Stimulated activated naive B cell treated with anti-CD40 and anti-IgM and Interleukin-4, amounts not matched to agents 10 μg/mL and 1 μg/mL and 100 μg/mL, for 72 hours (primary cell): ENCODE measurements at regions not wholly inside any gene's neighbourhood (a gene's known extent, or its start where the extent isn't known, plus 50 kb on each side); places are given as distances from the start of the nearest gene placed in this dataset.
"Not testable (repeated sequence)": the region's sequence is repeated elsewhere in the genome, so short reads cannot be mapped to it uniquely, and the experiment has no call there.

Source experiments
- ATAC-seq, 2 donors: fragments of 150-1000 bp; cut with Tn5 transposase; replicated peaks; 2 replicates each; pipeline ENCODE4 v1.10.0; 2021; ENCODE audit warnings: moderate library complexity in 1 of 2
- DNase-seq: peaks from one replicate; pipeline ENCODE4 v3.0.0; 2021
- H3K27ac Mint-ChIP-seq: one replicate; pipeline ENCODE4 v1.8.0; 2022; ENCODE audit warnings: mild to moderate bottlenecking, mixed read lengths
- H3K27me3 Mint-ChIP-seq, 2 donors: one replicate each; pipeline ENCODE4 v1.8.0; 2022; ENCODE audit warnings: mixed read lengths in 2 of 2
- H3K36me3 Mint-ChIP-seq, 2 donors: one replicate each; pipeline ENCODE4 v1.8.0; 2022; ENCODE audit warnings: mixed read lengths in 2 of 2, mild to moderate bottlenecking in 1 of 2
- H3K4me1 Mint-ChIP-seq, 2 donors: one replicate each; pipeline ENCODE4 v1.8.0; 2022; ENCODE audit warnings: mixed read lengths in 2 of 2, mild to moderate bottlenecking in 1 of 2
- H3K4me3 Mint-ChIP-seq, 2 donors: one replicate each; pipeline ENCODE4 v1.8.0; 2022; ENCODE audit warnings: mild to moderate bottlenecking in 2 of 2, mixed read lengths in 2 of 2, moderate library complexity in 1 of 2
- H3K9me3 Mint-ChIP-seq, 2 donors: one replicate each; pipeline ENCODE4 v1.8.0; 2022; ENCODE audit warnings: mixed read lengths in 2 of 2, mild to moderate bottlenecking in 1 of 2

GRCh38 chr7:152504367-152504766 lies 68.6 kb upstream of the KMT2C start:
- Mint-ChIP-seq H3K27ac (no peak overlapping the region), H3K4me1 (no peaks in the 10 kb centered on the region), H3K36me3 (no peaks in the 10 kb centered on the region), H3K27me3 (peaks cover 4% of the 10 kb centered on the region in 2 donors), H3K4me3 (no peak overlapping the region), H3K9me3 (no peaks in the 10 kb centered on the region)
- ATAC-seq (no peak), DNase-seq (no peak)

- H3K36me3 Mint-ChIP-seq: no peaks in the 10 kb centered on the region
- DNase-seq (no peak), ATAC-seq (no peak)
- no peaks in the 10 kb centered on the region for H3K9me3 Mint-ChIP-seq
- H3K4me1 Mint-ChIP-seq: no peaks in the 10 kb centered on the region
- peaks cover 4% of the 10 kb centered on the region in 2 donors for H3K27me3 Mint-ChIP-seq
- no peak overlapping the region for H3K27ac Mint-ChIP-seq
- H3K4me3 Mint-ChIP-seq: no peak overlapping the region
These were observed 67.3 kb upstream of the KMT2C start for GRCh38 chr7:152502813-152503790.

- Mint-ChIP-seq H3K27me3 (peaks cover 4% of the 10 kb centered on the region in 2 donors), H3K4me1 (no peaks in the 10 kb centered on the region), H3K4me3 (no peak overlapping the region), H3K36me3 (no peaks in the 10 kb centered on the region), H3K27ac (no peak overlapping the region), H3K9me3 (no peaks in the 10 kb centered on the region)
- DNase-seq (no peak), ATAC-seq (no peak)
These were observed 65.7 kb upstream of the KMT2C start for GRCh38 chr7:152501506-152501905.

- not testable (repeated sequence) for H3K4me1 Mint-ChIP-seq, H3K4me3 Mint-ChIP-seq, H3K9me3 Mint-ChIP-seq, ATAC-seq, H3K27ac Mint-ChIP-seq, H3K36me3 Mint-ChIP-seq, DNase-seq, H3K27me3 Mint-ChIP-seq
These were observed 64.2 kb upstream of the KMT2C start for GRCh38 chr7:152499969-152500368.

GRCh38 chr7:152495867-152496266 lies 60.1 kb upstream of the KMT2C start:
- no peak overlapping the region for H3K4me3 Mint-ChIP-seq
- H3K27me3 Mint-ChIP-seq: no peaks in the 10 kb centered on the region
- H3K27ac Mint-ChIP-seq: no peak overlapping the region
- H3K36me3 Mint-ChIP-seq: no peaks in the 10 kb centered on the region
- H3K4me1 Mint-ChIP-seq: no peaks in the 10 kb centered on the region
- H3K9me3 Mint-ChIP-seq: peaks cover 0 to 1% of the 10 kb centered on the region in 2 donors
- DNase-seq: no peak
- no peak for ATAC-seq

- no peak overlapping the region for H3K4me3 Mint-ChIP-seq
- DNase-seq (no peak), ATAC-seq (no peak)
- peaks cover 0 to 1% of the 10 kb centered on the region in 2 donors for H3K9me3 Mint-ChIP-seq
- H3K4me1 Mint-ChIP-seq: no peaks in the 10 kb centered on the region
- no peaks in the 10 kb centered on the region for H3K36me3 Mint-ChIP-seq
- H3K27ac Mint-ChIP-seq: no peak overlapping the region
- H3K27me3 Mint-ChIP-seq: no peaks in the 10 kb centered on the region
These were observed 57.1 kb upstream of the KMT2C start for GRCh38 chr7:152492952-152493351.

- no peaks in the 10 kb centered on the region for H3K36me3 Mint-ChIP-seq
- H3K27me3 Mint-ChIP-seq: no peaks in the 10 kb centered on the region
- DNase-seq (no peak), ATAC-seq (no peak)
- H3K4me1 Mint-ChIP-seq: no peaks in the 10 kb centered on the region
- no peaks in the 10 kb centered on the region for H3K9me3 Mint-ChIP-seq
- H3K27ac Mint-ChIP-seq: no peak overlapping the region
- H3K4me3 Mint-ChIP-seq: no peak overlapping the region
These were observed 53.2 kb upstream of the KMT2C start for GRCh38 chr7:152489044-152489443.

- Mint-ChIP-seq H3K4me1 (no peaks in the 10 kb centered on the region), H3K27me3 (no peaks in the 10 kb centered on the region), H3K9me3 (no peaks in the 10 kb centered on the region), H3K27ac (no peak overlapping the region), H3K4me3 (no peak overlapping the region), H3K36me3 (no peaks in the 10 kb centered on the region)
- no peak for DNase-seq
- ATAC-seq: no peak
These were observed 51.2 kb upstream of the KMT2C start for GRCh38 chr7:152486968-152487367.

- ATAC-seq: no peak
- no peaks in the 10 kb centered on the region for H3K9me3 Mint-ChIP-seq
- no peaks in the 10 kb centered on the region for H3K36me3 Mint-ChIP-seq
- no peaks in the 10 kb centered on the region for H3K4me1 Mint-ChIP-seq
- no peak overlapping the region for H3K27ac Mint-ChIP-seq
- no peak for DNase-seq
- H3K4me3 Mint-ChIP-seq: no peak overlapping the region
- no peaks in the 10 kb centered on the region for H3K27me3 Mint-ChIP-seq
These were observed 50.0 kb upstream of the KMT2C start for GRCh38 chr7:152485826-152486225.
